ENCODE measurements at regions not wholly inside any gene's neighbourhood (a gene's known extent, or its start where the extent isn't known, plus 50 kb on each side); places are given as distances from the start of the nearest gene placed in this dataset.

DNA sequence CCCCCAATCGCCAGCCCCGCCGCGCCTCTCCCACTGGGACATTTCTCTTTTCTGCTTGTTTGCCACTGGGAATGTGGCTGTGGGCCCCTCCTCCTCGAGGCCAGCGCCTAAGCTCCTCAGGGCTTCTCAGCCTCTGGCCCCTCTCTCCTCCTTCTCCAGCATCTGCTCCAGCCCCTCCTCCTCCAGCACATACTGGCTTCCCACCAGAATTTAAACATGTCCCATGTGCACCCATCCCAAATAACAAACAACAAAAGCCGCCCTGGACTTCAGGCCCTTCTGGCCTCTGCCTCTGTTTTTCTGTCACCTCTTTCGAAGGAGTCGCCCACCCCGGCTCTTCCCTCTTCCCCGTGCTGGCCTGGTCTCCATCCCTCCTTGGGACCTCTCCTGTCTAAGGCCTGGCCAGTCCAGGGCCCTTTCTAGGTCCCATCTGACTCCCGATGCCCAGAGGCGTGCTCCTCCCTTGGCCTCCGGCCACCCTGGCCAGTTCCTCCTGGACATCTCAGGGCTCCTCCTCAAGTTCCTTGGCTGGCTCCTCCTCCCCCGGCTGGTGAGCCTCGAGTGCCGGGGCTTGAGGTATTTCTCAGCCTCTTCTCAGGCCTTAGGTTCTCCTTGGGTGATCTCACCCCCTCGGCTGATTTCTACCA lies 94.6 kb upstream of the SLC6A6 start:
- no peak for DNase-seq (ENCODE audit: low read depth)

DNA sequence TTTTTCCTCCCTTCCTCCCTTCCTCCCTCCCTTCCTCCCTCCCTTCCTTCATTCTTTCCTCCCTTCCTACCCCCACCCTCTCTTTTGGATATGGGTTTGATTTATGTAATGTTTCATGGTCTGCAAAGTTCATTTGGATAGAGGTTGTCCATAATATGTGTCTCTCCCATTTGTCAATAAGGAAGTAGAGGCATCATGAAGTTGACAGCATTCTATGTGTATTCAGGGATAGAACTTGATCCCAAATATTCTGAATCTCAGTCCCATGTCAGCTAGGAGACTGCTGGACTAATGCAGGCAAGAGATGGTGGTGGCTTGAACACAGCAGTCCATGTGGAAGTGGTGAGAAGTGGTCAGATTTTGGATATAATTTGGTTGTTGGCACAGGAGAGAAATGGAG lies 90.7 kb upstream of the SLC6A6 start:
- no peak for DNase-seq (ENCODE audit: low read depth)

DNA sequence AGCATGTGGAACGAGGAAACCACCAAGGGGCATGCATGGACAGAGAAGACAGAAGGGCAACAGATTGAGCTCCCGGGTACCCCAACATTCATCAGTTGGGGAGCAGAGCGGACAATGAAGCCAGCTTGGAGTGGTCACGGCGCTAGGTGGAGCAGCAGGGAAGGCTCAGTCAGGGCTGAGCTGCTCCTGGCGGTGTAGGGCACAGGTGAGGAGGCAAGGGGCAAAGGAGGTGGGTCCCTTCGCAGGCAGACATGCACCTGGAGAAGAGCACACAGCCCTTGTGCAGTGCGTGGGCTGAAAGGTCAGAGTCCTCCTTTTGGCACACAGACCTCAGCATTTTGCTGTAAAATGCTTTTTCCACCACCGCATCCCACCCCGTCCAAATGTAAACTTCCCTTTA lies 90.0 kb upstream of the SLC6A6 start:
- DNase-seq (ENCODE audit: low read depth): no peak

GRCh38 chr3:14317057-14317553 lies 85.3 kb upstream of the SLC6A6 start:
- DNase-seq (ENCODE audit: low read depth): no peak

GRCh38 chr3:14318646-14319045 lies 83.8 kb upstream of the SLC6A6 start:
- DNase-seq (ENCODE audit: low read depth): no peak

DNA sequence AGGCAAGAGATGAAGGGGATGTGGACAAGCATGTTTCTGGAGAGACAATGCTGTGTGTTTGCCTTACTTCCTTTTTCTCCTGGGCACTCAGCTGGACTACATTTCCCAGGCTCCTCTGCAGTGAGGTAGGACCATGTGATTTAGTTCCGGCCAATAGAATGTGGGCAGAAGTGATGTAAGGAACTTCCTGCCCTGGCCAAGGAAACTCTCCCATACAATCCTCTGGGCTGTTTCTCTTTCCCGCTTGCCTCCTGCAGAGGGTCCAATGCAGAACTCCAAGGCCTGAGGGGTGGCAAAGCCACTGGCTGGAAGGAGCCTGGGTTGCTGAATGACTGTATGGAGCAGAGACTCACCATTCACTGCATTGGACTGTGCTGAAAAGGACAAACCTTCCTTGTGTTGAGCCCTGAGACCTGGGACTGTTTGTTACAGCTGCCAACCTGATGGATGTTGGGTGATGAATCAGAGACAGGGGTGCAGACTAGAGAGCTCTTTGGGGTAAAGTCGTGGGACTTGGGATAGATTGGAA lies 82.7 kb upstream of the SLC6A6 start:
- no peak for DNase-seq (ENCODE audit: low read depth)

GRCh38 chr3:14320219-14320618 lies 82.2 kb upstream of the SLC6A6 start:
- DNase-seq (ENCODE audit: low read depth): no peak

- no peak for DNase-seq (ENCODE audit: low read depth)
These were observed 80.4 kb upstream of the SLC6A6 start for GRCh38 chr3:14322001-14322400.

DNA sequence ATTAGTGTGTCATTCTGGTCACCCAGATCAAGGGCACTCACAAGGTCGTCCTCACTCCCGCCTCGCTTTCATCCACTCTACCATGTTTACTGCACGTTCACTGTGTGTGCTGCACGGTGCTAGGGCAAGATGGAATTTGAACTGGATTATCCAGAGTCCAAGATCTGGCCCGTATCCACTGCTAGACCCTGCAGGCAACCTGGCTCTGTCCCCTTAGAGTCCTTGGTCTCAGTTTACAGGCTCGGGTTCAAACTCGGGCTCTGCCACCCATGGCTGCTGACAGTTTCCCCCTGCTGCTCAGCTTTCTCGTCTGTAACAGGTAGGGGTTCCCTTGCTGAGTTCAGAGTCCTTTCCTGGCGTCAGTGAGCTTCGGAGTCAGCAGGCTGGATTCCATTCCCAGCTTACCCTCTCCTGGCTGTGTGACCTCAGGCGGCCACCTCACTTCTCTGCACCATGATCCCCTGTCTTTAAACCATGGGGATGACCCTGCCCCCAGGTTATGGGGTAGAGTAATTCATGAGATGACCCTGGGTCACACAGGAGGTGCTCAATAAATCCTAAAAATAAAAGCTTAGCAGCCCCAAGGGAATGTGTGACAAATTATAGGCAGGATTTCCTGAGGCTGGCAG lies 79.6 kb upstream of the SLC6A6 start:
- DNase-seq (ENCODE audit: low read depth): no peak

- DNase-seq (ENCODE audit: low read depth): no peak
These were observed 78.8 kb upstream of the SLC6A6 start for GRCh38 chr3:14323401-14324223.

DNA sequence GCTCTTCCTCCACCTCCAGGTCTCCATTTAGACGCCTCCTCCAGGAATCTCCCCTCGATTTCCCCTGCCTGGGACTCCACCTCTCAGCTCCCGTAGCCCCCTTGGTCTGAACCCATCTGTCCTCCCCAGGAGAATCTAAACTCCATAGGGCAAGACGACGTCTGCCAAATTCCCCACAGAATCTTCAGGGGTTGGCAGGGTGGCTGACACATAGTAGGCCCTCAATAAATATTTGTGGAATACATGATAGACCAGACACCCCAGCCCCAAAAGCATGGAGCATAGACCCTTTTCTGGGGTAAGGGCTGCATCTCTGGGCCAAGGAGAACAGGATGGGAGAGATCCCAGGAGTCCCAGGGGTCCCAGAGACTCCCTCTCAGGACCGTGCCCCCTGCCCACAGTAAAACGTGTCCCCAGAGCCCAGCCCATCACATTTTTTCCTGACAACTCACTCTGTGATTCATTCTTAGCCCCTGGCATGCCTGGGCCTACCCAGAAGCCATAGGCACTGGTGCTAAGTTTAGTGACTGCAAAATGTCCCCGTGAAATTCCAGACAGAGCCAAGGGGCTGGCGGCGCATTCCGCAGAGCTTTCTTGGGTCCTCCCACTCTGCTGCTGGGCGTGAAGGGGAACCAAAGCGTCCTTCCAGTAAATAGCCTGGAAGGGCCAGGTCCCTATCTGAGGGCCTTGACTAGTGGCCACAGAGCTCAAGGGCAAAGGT lies 78.0 kb upstream of the SLC6A6 start:
- no peak for DNase-seq (ENCODE audit: low read depth)

DNA sequence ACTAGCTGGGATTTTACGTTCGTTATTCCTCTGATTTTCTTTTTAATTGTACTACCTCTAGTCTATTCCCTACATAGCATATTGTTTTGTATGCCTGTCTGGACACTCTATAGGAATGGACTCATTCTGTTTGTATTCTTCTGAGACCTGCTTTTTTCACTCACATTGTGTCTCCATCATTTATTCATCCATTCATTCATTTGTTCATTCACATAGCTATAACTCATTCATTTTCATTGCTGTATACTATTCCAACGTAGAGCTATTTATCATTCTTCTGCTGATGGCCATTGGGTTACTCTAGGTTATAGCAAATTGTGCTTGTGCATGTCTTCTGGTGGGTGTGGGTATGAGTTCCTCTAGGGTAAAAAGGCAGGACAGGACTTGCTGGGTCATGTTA lies 74.0 kb upstream of the SLC6A6 start:
- no peak for DNase-seq (ENCODE audit: low read depth)

DNA sequence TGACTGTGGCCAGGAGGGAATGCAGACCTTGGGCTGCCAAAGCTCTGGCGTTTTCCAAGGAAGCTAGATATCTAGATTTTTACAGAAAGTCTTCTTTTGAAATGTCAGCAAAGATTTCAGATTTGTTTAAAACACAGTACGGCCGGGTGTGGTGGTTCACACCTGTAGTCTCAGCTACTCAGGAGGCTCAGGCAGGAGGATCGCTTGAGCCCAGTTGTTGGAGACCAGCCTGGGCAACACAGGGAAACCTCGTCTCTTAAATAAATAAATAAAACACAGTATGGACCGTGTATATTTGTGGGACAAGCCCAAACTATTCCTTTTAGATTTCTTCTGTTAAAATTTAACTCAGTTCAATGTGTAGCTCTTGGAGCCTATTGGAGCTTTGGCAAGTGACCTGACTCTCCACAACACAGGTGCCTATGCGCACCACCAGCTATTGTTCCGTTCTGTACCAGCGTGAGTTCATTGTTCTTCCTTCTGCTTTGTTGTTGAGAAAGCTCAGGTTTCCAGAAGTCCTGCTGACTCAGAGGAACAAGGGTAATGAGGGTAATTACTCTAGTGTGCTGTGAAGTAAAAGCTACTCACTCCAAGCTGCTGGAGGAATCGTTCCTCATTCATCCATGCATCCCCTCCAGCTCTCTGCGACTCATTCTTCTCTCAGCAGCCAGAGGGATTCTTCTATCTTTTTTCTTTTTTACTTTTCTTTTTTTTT lies 73.1 kb upstream of the SLC6A6 start:
- no peak for DNase-seq (ENCODE audit: low read depth)

GRCh38 chr3:14329842-14330241 lies 72.6 kb upstream of the SLC6A6 start:
- DNase-seq (ENCODE audit: low read depth): no peak

DNA sequence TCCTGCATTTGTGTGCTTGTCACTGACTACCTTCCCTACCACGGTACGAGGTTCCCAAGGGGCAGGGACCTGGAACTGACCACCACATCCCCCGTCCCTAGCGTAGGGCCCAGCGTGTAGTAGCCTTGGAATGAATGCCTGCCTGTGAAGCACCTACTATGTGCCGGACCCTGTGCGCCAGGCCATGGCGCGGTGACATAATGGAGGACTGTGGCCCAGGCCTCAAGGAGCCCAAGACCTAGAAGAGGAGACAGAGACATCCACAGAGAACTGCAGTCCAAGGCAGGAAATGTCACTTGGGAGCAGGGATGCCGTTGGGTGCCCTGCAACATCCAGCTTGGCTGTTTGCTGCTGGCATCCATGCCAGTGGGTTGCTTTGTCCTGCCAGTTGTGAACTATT lies 71.9 kb upstream of the SLC6A6 start:
- no peak for DNase-seq (ENCODE audit: low read depth)

DNA sequence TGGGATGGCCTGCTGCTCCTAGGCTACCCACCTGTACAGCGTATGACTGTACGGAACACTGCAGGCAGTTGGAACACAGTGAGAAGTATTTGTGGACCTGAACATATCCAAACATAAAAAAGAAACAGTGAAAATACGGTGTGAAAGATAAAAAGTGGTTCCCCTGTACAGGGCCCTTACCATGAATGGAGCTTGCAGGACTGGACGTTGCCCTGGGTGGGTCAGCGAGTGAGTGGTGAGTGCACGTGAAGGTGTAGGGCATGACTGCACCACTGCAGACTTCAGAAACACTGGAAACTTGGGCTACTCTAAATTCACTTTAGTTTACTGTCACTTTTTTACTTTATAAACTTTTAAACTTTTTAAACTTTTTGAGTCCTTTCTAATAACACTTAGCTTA lies 71.2 kb upstream of the SLC6A6 start:
- no peak for DNase-seq (ENCODE audit: low read depth)

GRCh38 chr3:14332392-14332791 lies 70.0 kb upstream of the SLC6A6 start:
- DNase-seq (ENCODE audit: low read depth): no peak

- no peak for DNase-seq (ENCODE audit: low read depth)
These were observed 69.2 kb upstream of the SLC6A6 start for GRCh38 chr3:14333215-14333614.

GRCh38 chr3:14333621-14334020 lies 68.8 kb upstream of the SLC6A6 start:
- no peak for DNase-seq (ENCODE audit: low read depth)

DNA sequence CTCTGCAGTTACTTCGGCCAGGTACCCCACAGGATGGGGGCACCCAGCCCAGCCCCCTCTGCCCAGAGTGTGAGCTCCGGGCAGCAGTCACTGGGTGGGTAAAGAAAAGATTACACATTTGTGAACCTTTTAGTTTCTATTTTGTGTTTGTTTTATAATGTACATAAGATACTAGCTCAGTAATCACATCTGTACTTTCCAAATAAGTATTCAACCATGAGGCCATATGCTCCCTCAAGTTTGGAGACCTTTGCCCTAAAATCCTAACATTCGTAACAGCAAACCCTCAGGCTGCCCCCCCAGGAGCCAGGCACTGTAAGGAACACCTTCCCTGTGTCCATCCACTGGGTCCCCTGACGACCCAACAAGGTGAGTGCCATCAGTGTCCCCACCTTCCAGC lies 68.3 kb upstream of the SLC6A6 start:
- DNase-seq (ENCODE audit: low read depth): no peak

- no peak for DNase-seq (ENCODE audit: low read depth)
These were observed 67.5 kb upstream of the SLC6A6 start for GRCh38 chr3:14334936-14335335.
